DOHH2 (cell line): ENCODE measurements at regions not wholly inside any gene's neighbourhood (a gene's known extent, or its start where the extent isn't known, plus 50 kb on each side); places are given as distances from the start of the nearest gene placed in this dataset.
A peak's percentile ranks its signal among the peaks of the same experiment; 100 is the strongest.

Source experiments
- H3F3A ChIP-seq: fragments of 200-600 bp; sonication (generic), shearing (Covaris generic); 2 replicates; pipeline ENCODE4 v1.6.0; 2016; ENCODE audit warnings: antibody characterized with exemption, mild to moderate bottlenecking; ENCODE audit not compliant: control insufficient read depth, insufficient read depth
- H3K27ac ChIP-seq: fragments of 200-600 bp; sonication (generic); 2 replicates; pipeline ENCODE4 v1.5.1; 2014; ENCODE audit warnings: low read depth, mild to moderate bottlenecking, low read length, moderate library complexity
- H3K27me3 ChIP-seq: fragments of 200-600 bp; sonication (generic); 2 replicates; pipeline ENCODE4 v1.6.1; 2014; ENCODE audit warnings: mild to moderate bottlenecking, low read length, mixed read lengths; ENCODE audit not compliant: control insufficient read depth
- H3K36me3 ChIP-seq: fragments of 200-600 bp; sonication (generic); 2 replicates; pipeline ENCODE4 v1.6.1; 2014; ENCODE audit warnings: mild to moderate bottlenecking, low read length, moderate library complexity, mixed read lengths; ENCODE audit not compliant: control insufficient read depth
- H3K4me1 ChIP-seq: fragments of 200-600 bp; sonication (generic); 2 replicates; pipeline ENCODE4 v1.6.1; 2014; ENCODE audit warnings: mild to moderate bottlenecking, low read length, mixed read lengths; ENCODE audit not compliant: control insufficient read depth
- H3K4me2 ChIP-seq: fragments of 200-600 bp; sonication (generic); 2 replicates; pipeline ENCODE4 v1.6.0; 2014; ENCODE audit warnings: mild to moderate bottlenecking, low read length, moderate library complexity
- H3K4me3 ChIP-seq: fragments of 200-600 bp; sonication (generic); 2 replicates; pipeline ENCODE4 v1.5.1; 2014; ENCODE audit warnings: mild to moderate bottlenecking, low read length, mixed read lengths
- H3K79me2 ChIP-seq: fragments of 200-600 bp; sonication (generic); 2 replicates; pipeline ENCODE4 v1.6.1; 2014; ENCODE audit warnings: mild to moderate bottlenecking, low read length, mixed read lengths; ENCODE audit not compliant: control insufficient read depth
- H3K9me2 ChIP-seq: fragments of 200-600 bp; sonication (generic); replicated peaks from 2 replicates; pipeline ENCODE4 v1.6.1; 2014; ENCODE audit warnings: mild to moderate bottlenecking, low read length, mixed read lengths; ENCODE audit not compliant: control insufficient read depth
- H3K9me3 ChIP-seq: fragments of 200-600 bp; sonication (generic); 2 replicates; pipeline ENCODE4 v1.6.1; 2014; ENCODE audit warnings: antibody characterized with exemption, low read length, mixed read lengths; ENCODE audit not compliant: control insufficient read depth, insufficient read depth
- H4K20me1 ChIP-seq: fragments of 200-600 bp; sonication (generic); 2 replicates; pipeline ENCODE4 v1.6.0; 2014; ENCODE audit warnings: low read depth, mild to moderate bottlenecking, antibody characterized with exemption, low read length, moderate library complexity; ENCODE audit not compliant: control insufficient read depth, insufficient read depth
- EZH2phosphoT487 ChIP-seq: fragments of 200-600 bp; sonication (generic); IDR thresholded peaks from 2 replicates; pipeline ENCODE4 v1.6.1; 2017; ENCODE audit warnings: borderline replicate concordance, mild to moderate bottlenecking, antibody characterized with exemption, low read length, moderate library complexity, mixed read lengths
- TF ChIP-seq, protein P1 (sequence below): fragments of 200-600 bp; sonication (generic); IDR thresholded peaks from one replicate; pipeline ENCODE4 v1.5.1; 2014; ENCODE audit warnings: antibody characterized with exemption, mild to moderate bottlenecking, low read depth, low read length; ENCODE audit not compliant: poor library complexity, severe bottlenecking

DNA sequence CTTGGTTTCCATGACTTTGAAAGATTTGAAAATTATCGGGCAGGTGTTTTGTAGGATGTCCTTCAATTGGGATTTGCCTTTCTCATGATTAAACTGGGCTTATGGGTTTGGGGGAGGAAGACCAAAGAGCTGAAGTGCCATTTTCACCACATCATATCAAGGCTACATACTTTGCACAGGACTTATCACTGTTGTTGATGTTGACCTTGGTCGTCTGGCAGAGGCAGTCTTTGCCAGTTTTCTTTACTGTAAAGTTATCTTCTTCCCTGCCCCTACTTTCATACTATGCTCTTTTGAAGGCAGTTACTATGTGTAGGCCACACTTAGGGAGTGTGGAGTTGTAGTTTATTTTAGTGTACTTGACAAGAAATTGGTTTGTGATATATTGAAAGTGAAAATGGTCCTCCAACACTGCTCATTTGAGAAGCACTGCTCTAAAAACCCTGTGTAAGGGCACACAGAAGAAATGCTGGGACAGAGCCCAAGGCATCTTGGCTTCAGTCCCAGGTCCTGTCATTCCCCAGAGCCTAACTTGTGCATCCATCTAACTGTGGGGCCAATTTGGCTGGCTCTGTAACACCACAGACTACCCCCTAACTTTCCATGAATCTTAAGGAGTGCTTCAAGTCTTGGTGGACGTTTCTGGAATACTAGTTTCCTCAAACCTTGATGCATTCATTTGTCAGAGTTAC lies 384.9 kb downstream of the KCNRG start:
- H3K4me2 ChIP-seq: no peak overlapping the region
- H3K9me2 ChIP-seq: no peaks in the 10 kb centered on the region

DNA sequence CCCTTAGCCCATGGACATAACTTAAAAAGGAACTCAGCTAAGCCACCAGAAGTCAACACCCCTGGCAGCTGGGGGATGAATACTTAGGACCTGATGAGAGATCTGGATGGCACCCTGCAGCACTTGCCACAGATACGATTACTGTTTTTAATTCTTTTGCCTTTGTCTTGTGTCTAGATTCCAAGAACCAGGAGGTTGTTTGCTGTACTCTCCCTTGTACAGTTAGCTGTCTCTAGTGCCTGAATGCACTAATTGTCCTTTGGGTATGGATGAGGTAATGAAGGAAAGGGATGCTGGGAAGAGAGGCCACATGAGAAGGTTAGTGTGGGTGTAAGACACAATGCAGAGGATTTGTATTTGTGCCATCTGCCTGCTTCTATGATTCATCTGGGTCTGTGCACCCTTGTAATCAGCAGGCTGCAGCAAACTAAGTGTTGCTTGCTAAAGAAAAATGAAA lies 385.8 kb downstream of the KCNRG start:
- no peaks in the 10 kb centered on the region for H3K9me2 ChIP-seq
- no peaks in the 10 kb centered on the region for H3F3A ChIP-seq
- TF ChIP-seq, protein P1, sequence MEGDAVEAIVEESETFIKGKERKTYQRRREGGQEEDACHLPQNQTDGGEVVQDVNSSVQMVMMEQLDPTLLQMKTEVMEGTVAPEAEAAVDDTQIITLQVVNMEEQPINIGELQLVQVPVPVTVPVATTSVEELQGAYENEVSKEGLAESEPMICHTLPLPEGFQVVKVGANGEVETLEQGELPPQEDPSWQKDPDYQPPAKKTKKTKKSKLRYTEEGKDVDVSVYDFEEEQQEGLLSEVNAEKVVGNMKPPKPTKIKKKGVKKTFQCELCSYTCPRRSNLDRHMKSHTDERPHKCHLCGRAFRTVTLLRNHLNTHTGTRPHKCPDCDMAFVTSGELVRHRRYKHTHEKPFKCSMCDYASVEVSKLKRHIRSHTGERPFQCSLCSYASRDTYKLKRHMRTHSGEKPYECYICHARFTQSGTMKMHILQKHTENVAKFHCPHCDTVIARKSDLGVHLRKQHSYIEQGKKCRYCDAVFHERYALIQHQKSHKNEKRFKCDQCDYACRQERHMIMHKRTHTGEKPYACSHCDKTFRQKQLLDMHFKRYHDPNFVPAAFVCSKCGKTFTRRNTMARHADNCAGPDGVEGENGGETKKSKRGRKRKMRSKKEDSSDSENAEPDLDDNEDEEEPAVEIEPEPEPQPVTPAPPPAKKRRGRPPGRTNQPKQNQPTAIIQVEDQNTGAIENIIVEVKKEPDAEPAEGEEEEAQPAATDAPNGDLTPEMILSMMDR: no peak
- no peak for TF ChIP-seq EZH2phosphoT487
- no peak overlapping the region for H3K4me3 ChIP-seq
- no peaks in the 10 kb centered on the region for H3K27me3 ChIP-seq
- H3K79me2 ChIP-seq: no peaks in the 10 kb centered on the region
- H3K9me3 ChIP-seq: no peaks in the 10 kb centered on the region
- H3K4me2 ChIP-seq: no peak overlapping the region
- H3K4me1 ChIP-seq: peaks cover 22% of the 10 kb centered on the region
- no peak overlapping the region for H3K27ac ChIP-seq
- no peaks in the 10 kb centered on the region for H4K20me1 ChIP-seq
- no peaks in the 10 kb centered on the region for H3K36me3 ChIP-seq

More for the DNA sequence above, 384.9 kb downstream of the KCNRG start:
- no peaks in the 10 kb centered on the region for H3K36me3 ChIP-seq
- H3K9me3 ChIP-seq: no peaks in the 10 kb centered on the region
- no peaks in the 10 kb centered on the region for H4K20me1 ChIP-seq
- no peaks in the 10 kb centered on the region for H3K27me3 ChIP-seq
- no peaks in the 10 kb centered on the region for H3F3A ChIP-seq
- H3K4me3 ChIP-seq: no peak overlapping the region
- TF ChIP-seq EZH2phosphoT487: no peak
- TF ChIP-seq, protein P1: no peak
- H3K79me2 ChIP-seq: no peaks in the 10 kb centered on the region
- H3K27ac ChIP-seq: no peak overlapping the region
- H3K4me1 ChIP-seq: peaks cover 22% of the 10 kb centered on the region

DNA sequence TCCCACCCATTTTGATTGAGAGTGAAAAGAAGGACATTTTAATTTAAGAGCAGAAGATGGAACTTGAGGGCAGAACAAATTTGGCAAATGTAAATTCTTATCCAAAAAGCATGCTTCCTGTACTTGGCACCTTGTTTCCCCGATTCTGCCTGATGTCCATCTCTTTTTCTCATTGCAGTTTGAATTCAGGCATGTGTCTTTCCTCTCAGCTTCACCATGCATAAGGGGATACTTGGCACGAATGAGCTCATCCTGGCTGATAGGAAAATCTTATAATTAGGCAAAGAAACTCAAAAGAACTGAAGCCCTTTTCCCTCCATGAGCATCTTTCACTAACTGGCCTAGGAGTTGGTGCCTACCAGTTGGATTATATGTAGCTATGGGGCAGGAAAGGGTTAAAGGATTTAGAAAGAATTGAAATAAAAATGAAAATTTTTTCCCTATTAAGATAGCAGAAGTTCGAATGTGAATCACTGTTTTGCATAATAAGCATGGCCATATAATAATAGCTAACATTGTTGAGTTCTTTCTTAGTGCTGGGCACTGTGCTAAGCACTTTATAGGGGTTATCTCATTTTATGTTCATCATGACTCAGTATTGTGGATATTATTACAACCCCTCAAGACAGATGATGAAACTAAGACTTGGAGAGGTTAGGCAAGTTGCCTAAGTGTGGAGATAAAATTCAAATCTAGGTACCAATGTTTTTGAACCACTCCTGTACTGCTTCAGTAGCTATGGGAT lies 386.6 kb downstream of the KCNRG start:
- peak overlapping the region; percentile 13 for H3K4me2 ChIP-seq
- no peaks in the 10 kb centered on the region for H3K36me3 ChIP-seq

More for the DNA sequence above, 386.6 kb downstream of the KCNRG start:
- Histone ChIP-seq H3K4me1 (peaks cover 25% of the 10 kb centered on the region), H3K9me2 (no peaks in the 10 kb centered on the region), H3K4me3 (no peak overlapping the region), H3K9me3 (no peaks in the 10 kb centered on the region), H4K20me1 (no peaks in the 10 kb centered on the region), H3K27ac (no peak overlapping the region), H3K79me2 (no peaks in the 10 kb centered on the region), H3K27me3 (no peaks in the 10 kb centered on the region), H3F3A (no peaks in the 10 kb centered on the region)
- no peak for TF ChIP-seq EZH2phosphoT487
- TF ChIP-seq, protein P1: no peak
